Adrenal gland (tissue), 9 donors: ENCODE measurements at regions not wholly inside any gene's neighbourhood (a gene's known extent, or its start where the extent isn't known, plus 50 kb on each side); places are given as distances from the start of the nearest gene placed in this dataset.

ENCODE experiments used
- DNase-seq, 7 donors: peaks; one replicate each; pipeline ENCODE4 v3.0.0-alpha.2; 2019 to 2020
- H3K27ac ChIP-seq, 5 donors: fragments of 200-600 bp; sonication (generic) in 4 of 5; 1 replicate in 3 of 5; 2 replicates in 2 of 5; pipeline versions ENCODE4 v1.5.1 to v1.8.0; 2016 to 2020; ENCODE audit warnings: mild to moderate bottlenecking in 1 of 5
- H3K27me3 ChIP-seq: fragments of 200-600 bp; 2 replicates; pipeline ENCODE4 v1.8.0; 2021
- H3K36me3 ChIP-seq, 2 donors: fragments of 200-600 bp; replicated peaks in 1 of 2; 1 replicate in 1 of 2; 2 replicates in 1 of 2; pipeline versions ENCODE4 v1.5.1 to v1.8.0; 2018 to 2022
- H3K4me1 ChIP-seq, 2 donors: fragments of 200-600 bp; replicated peaks in 1 of 2; 1 replicate in 1 of 2; 2 replicates in 1 of 2; pipeline versions ENCODE4 v1.5.1 to v1.8.0; 2018 to 2021
- H3K4me3 ChIP-seq, 4 donors: fragments of 200-600 bp; sonication (generic) in 3 of 4; one replicate each; pipeline ENCODE4 v1.5.1; 2016 to 2018
- H3K9me3 ChIP-seq, 3 donors: fragments of 200-600 bp; sonication (generic) in 1 of 3; replicated peaks in 1 of 3; 1 replicate in 2 of 3; 2 replicates in 1 of 3; pipeline versions ENCODE4 v1.5.1 to v1.8.0; 2016 to 2021
- CTCF ChIP-seq, 6 experiments: fragments of 450-650 bp in 4 of 6; fragments of 200-600 bp in 2 of 6; sonication (generic) in 1 of 6; IDR thresholded peaks; 1 replicate in 5 of 6; 2 replicates in 1 of 6; pipeline versions ENCODE4 v1.5.1 to v1.8.0; 2016 to 2021; ENCODE audit warnings: antibody characterized with exemption in 6 of 6, mild to moderate bottlenecking in 2 of 6, moderate library complexity in 1 of 6
- POLR2A ChIP-seq, 2 donors: fragments of 450-650 bp; IDR thresholded peaks; one replicate each; pipeline ENCODE4 v1.6.1; 2017; ENCODE audit warnings: antibody characterized with exemption in 2 of 2, mild to moderate bottlenecking in 2 of 2, moderate library complexity in 1 of 2
- WGBS, 4 donors: extraction: QIAGEN DNeasy Blood & Tissue Kit in 2 of 4; methylation state at CpG; one replicate each; pipeline versions ENCODE4 v1.1.5 to v1.1.7; 2013 to 2017; 5-methylcytosine and 5-hydroxymethylcytosine counted together
- intact Hi-C, 2 donors: fragments of 100-400 bp; cut with DNase I; formaldehyde crosslinking; loops; one replicate each; pipeline versions ENCODE4 v1.14.1 to v1.15.0; 2022 to 2023
- donor health status: healthy with polysubstance abuse.
- donor health status: Bipolar disorder and iron deficiency.
- donor health status: DM: yes; HTN: yes; CAD: no.
- donor health status: DM: no; HTN: no; CAD: no.
- donor health status: DM: no; HTN: no; CAD: no.

- H3K4me1 ChIP-seq = no peaks in the 10 kb centered on the region
- DNase-seq = no peak
- intact Hi-C loops = no loop called here
- H3K9me3 ChIP-seq = no peaks in the 10 kb centered on the region
- WGBS, 4 donors = 71 to 80% (median 75%) methylated on average over 5 of the region's 5 CpGs
- no peak overlapping the region for H3K4me3 ChIP-seq
- no peaks in the 10 kb centered on the region for H3K36me3 ChIP-seq
- TF ChIP-seq POLR2A (IDR thresholded peaks at IDR 0.05) (no peak), CTCF (IDR thresholded peaks at IDR 0.05) (no peak)
- H3K27me3 ChIP-seq = peaks cover 14% of the 10 kb centered on the region
- no peak overlapping the region for H3K27ac ChIP-seq
Observed at GRCh38 chr20:56945901-56946300, 316.8 kb downstream of the TFAP2C start.

- Histone ChIP-seq H3K4me3 (no peak overlapping the region), H3K4me1 (no peaks in the 10 kb centered on the region), H3K9me3 (no peaks in the 10 kb centered on the region), H3K27me3 (peaks cover 23% of the 10 kb centered on the region), H3K27ac (no peak overlapping the region), H3K36me3 (no peaks in the 10 kb centered on the region)
- WGBS, 4 donors = 60 to 87% (median 72%) methylated on average over 2 to 6 of the region's 6 CpGs
- intact Hi-C loops = no loop called here
- no peak for TF ChIP-seq POLR2A (IDR thresholded peaks at IDR 0.05)
- no peak for TF ChIP-seq CTCF (IDR thresholded peaks at IDR 0.05)
- DNase-seq = no peak
Observed at GRCh38 chr20:56949318-56949717, 317.1 kb downstream of the BMP7 start.

GRCh38 chr20:56952258-56953047, 314.0 kb downstream of the BMP7 start:
- no peak overlapping the region for H3K27ac ChIP-seq
- WGBS, 4 donors = 43 to 57% (median 48%) methylated on average over 18 to 19 of the region's 19 CpGs
- H3K36me3 ChIP-seq = no peaks in the 10 kb centered on the region
- H3K9me3 ChIP-seq = no peaks in the 10 kb centered on the region
- H3K4me3 ChIP-seq = no peak overlapping the region
- H3K4me1 ChIP-seq = no peaks in the 10 kb centered on the region
- intact Hi-C loops = no loop called here
- peaks cover 23% of the 10 kb centered on the region for H3K27me3 ChIP-seq
- DNase-seq = no peak
- TF ChIP-seq POLR2A (IDR thresholded peaks at IDR 0.05) = no peak
- no peak for TF ChIP-seq CTCF (IDR thresholded peaks at IDR 0.05)

GRCh38 chr20:56953048-56953586, 313.3 kb downstream of the BMP7 start:
- Histone ChIP-seq H3K27ac (no peak overlapping the region), H3K36me3 (no peaks in the 10 kb centered on the region), H3K27me3 (peaks cover 26% of the 10 kb centered on the region), H3K4me1 (no peaks in the 10 kb centered on the region), H3K9me3 (no peaks in the 10 kb centered on the region), H3K4me3 (no peak overlapping the region)
- no peak for DNase-seq
- 60 to 77% (median 73%) methylated on average over 14 to 24 of the region's 24 CpGs for WGBS, 4 donors
- intact Hi-C loops = no loop called here
- TF ChIP-seq POLR2A (IDR thresholded peaks at IDR 0.05) (no peak), CTCF (IDR thresholded peaks at IDR 0.05) (no peak)
